A673 (cell line): ENCODE measurements at regions not wholly inside any gene's neighbourhood (a gene's known extent, or its start where the extent isn't known, plus 50 kb on each side); places are given as distances from the start of the nearest gene placed in this dataset.

ENCODE experiments used
- BruUV-seq: library from RNA; stranded (reverse); fragments of 400-500 nt; replicated peaks from 2 replicates; lab custom pipeline; 2021; lab: Mats Ljungman, UMichigan
- CTCF ChIA-PET: fragments of 300-600 bp; sonication (Branson Sonifier 250); formaldehyde crosslinking; loops from one replicate; lab custom pipeline; 2022; ENCODE audit warnings: antibody characterized with exemption; lab: Charles Lee
- POLR2A ChIA-PET: fragments of 300-600 bp; sonication (Branson Sonifier 250); formaldehyde crosslinking; loops from one replicate; lab custom pipeline; 2022; ENCODE audit warnings: antibody characterized with exemption; ENCODE audit not compliant: low non-redundant PET; lab: Charles Lee
- DNase-seq: peaks from one replicate; pipeline ENCODE4 v3.0.0-alpha.2; 2015; ENCODE audit warnings: low spot score
- H3K27ac ChIP-seq: fragments of 200-600 bp; sonication (generic); 2 replicates; pipeline ENCODE4 v1.5.1; 2016; ENCODE audit warnings: mixed run types, low read depth, mild to moderate bottlenecking, mixed read lengths, antibody characterized with exemption, low read length; ENCODE audit not compliant: poor library complexity, severe bottlenecking
- H3K27me3 ChIP-seq: fragments of 200-600 bp; sonication (generic); replicated peaks from 2 replicates; pipeline ENCODE4 v1.6.1; 2017; ENCODE audit warnings: mixed run types, low read depth, mild to moderate bottlenecking, mixed read lengths, antibody characterized with exemption, low read length; ENCODE audit not compliant: insufficient read depth, poor library complexity
- H3K36me3 ChIP-seq: fragments of 200-600 bp; sonication (generic); 2 replicates; pipeline ENCODE4 v1.6.1; 2016; ENCODE audit warnings: mixed run types, mild to moderate bottlenecking, mixed read lengths, antibody characterized with exemption, low read length; ENCODE audit not compliant: insufficient read depth, poor library complexity, severe bottlenecking
- H3K4me1 ChIP-seq: fragments of 200-600 bp; sonication (generic); 2 replicates; pipeline ENCODE4 v1.6.1; 2017; ENCODE audit warnings: mixed run types, mild to moderate bottlenecking, mixed read lengths, antibody characterized with exemption, low read length; ENCODE audit not compliant: insufficient read depth, poor library complexity, severe bottlenecking
- H3K4me3 ChIP-seq: fragments of 200-600 bp; sonication (generic); 2 replicates; pipeline ENCODE4 v1.5.1; 2016; ENCODE audit warnings: low read depth, mixed run types, mild to moderate bottlenecking, mixed read lengths, low read length; ENCODE audit not compliant: poor library complexity, severe bottlenecking
- H3K9me3 ChIP-seq: fragments of 200-600 bp; sonication (generic); 2 replicates; pipeline ENCODE4 v1.6.1; 2016; ENCODE audit warnings: mixed run types, low read depth, mild to moderate bottlenecking, mixed read lengths, antibody characterized with exemption, low read length; ENCODE audit not compliant: poor library complexity, severe bottlenecking
- CTCF ChIP-seq: fragments of 300-800, 200-600 bp; sonication (generic); conservative IDR thresholded peaks from 2 replicates; pipeline ENCODE4 v1.5.1; 2017; ENCODE audit warnings: low read depth, mild to moderate bottlenecking, antibody characterized with exemption, low read length, moderate library complexity, mixed read lengths
- EZH2 ChIP-seq: fragments of 200-600 bp; sonication (generic); IDR thresholded peaks from 2 replicates; pipeline ENCODE4 v1.6.1; 2017; ENCODE audit warnings: borderline replicate concordance, low read depth, mild to moderate bottlenecking, mixed read lengths, antibody characterized with exemption, low read length; ENCODE audit not compliant: poor library complexity, severe bottlenecking
- intact Hi-C: fragments of 100-400 bp; cut with micrococcal nuclease; formaldehyde crosslinking; loops from one replicate; pipeline ENCODE4 v1.10.0; 2022; ENCODE audit not compliant: unreplicated experiment

- H3K9me3 ChIP-seq, result no peaks in the 10 kb centered on the region
- TF ChIP-seq EZH2, result no peak
- TF ChIP-seq CTCF, result no peak
- H3K36me3 ChIP-seq, result no peaks in the 10 kb centered on the region
- H3K27me3 ChIP-seq, result no peaks in the 10 kb centered on the region
- ChIA-PET CTCF (no interaction called here), POLR2A (no interaction called here)
- no peak overlapping the region for H3K27ac ChIP-seq
- BruUV-seq, result no TSS peak
- no peak overlapping the region for H3K4me3 ChIP-seq
- no peak for DNase-seq
- intact Hi-C loops, result no loop called here
- no peaks in the 10 kb centered on the region for H3K4me1 ChIP-seq
These were observed 241.2 kb upstream of the PREP start for GRCh38 chr6:105644073-105644489.

- BruUV-seq, result no TSS peak
- no peak for DNase-seq
- Histone ChIP-seq H3K9me3 (no peaks in the 10 kb centered on the region), H3K4me1 (no peaks in the 10 kb centered on the region), H3K4me3 (no peak overlapping the region), H3K27me3 (no peaks in the 10 kb centered on the region), H3K36me3 (no peaks in the 10 kb centered on the region), H3K27ac (no peak overlapping the region)
- ChIA-PET POLR2A (no interaction called here), CTCF (no interaction called here)
- intact Hi-C loops, result no loop called here
- no peak for TF ChIP-seq EZH2
- no peak for TF ChIP-seq CTCF
These were observed 239.8 kb upstream of the PREP start for GRCh38 chr6:105642708-105643107.

- Histone ChIP-seq H3K4me1 (no peaks in the 10 kb centered on the region), H3K4me3 (no peak overlapping the region), H3K36me3 (no peaks in the 10 kb centered on the region), H3K27ac (no peak overlapping the region), H3K9me3 (no peaks in the 10 kb centered on the region), H3K27me3 (no peaks in the 10 kb centered on the region)
- BruUV-seq, result no TSS peak
- intact Hi-C loops, result no loop called here
- CTCF ChIA-PET, result no interaction called here
- POLR2A ChIA-PET, result no interaction called here
- no peak for TF ChIP-seq CTCF
- TF ChIP-seq EZH2, result no peak
- DNase-seq, result no peak
These were observed 238.6 kb upstream of the PREP start for GRCh38 chr6:105641504-105641903.
